ENCODE measurements at regions not wholly inside any gene's neighbourhood (a gene's known extent, or its start where the extent isn't known, plus 50 kb on each side); places are given as distances from the start of the nearest gene placed in this dataset.

DNA sequence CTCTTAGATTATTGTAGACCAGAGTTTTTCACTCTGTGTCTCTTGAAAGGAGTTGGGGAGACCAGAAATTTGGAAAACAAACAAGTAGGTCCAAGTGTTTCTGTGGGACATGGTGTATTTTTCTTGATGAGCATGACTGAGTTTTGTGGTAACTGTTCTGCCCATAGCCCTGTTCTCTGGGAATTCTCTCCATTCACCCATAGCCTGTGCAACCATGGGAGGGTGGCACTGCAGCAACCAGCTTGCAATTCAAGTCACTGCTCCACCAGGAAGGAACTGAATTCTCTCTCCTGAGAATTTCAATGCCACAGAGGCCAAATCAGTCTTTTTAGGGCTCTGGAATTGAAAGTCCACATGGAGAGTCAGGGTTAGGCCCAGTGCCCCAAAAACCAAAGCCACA lies 475.3 kb upstream of the TRPC7 start:
- H3K27ac ChIP-seq (ENCODE audit: low read depth, low read length) = no peak overlapping the region
- H3K23me2 ChIP-seq (ENCODE audit: low read depth, low read length) = no peaks in the 10 kb centered on the region
- H3K4ac ChIP-seq (replicated peaks; ENCODE audit: insufficient read length, low read depth, low read length) = no peak overlapping the region
- no peak for FAIRE-seq
- no peak overlapping the region for H2BK5ac ChIP-seq (ENCODE audit: low read depth, low read length)
- no peak overlapping the region for H2AFZ ChIP-seq (ENCODE audit: low read length)
- no peaks in the 10 kb centered on the region for H3K9me3 ChIP-seq (ENCODE audit: insufficient read depth in 2 of 2, low read depth in 1 of 2, low read length in 1 of 2)
- no peak overlapping the region for H4K8ac ChIP-seq (ENCODE audit: extremely low read depth, insufficient read depth, low read length)
- H4K91ac ChIP-seq (replicated peaks; ENCODE audit: insufficient read length, low read length) = no peak overlapping the region
- H3K27me3 ChIP-seq (replicated peaks in 1 of 4; ENCODE audit: control insufficient read depth in 3 of 4, extremely low read depth in 1 of 4, insufficient read depth in 3 of 4, low read length in 3 of 4) = no peaks in the 10 kb centered on the region
- ChIA-PET CTCF (ENCODE audit: partially characterized antibody) (no interaction called here), POLR2A (ENCODE audit: partially characterized antibody) (no interaction called here)
- H3K4me3 ChIP-seq (ENCODE audit: extremely low read depth in 1 of 4, insufficient read depth in 2 of 4, low read depth in 3 of 4, low read length in 4 of 4) = no peak overlapping the region
- no peak overlapping the region for H4K5ac ChIP-seq (ENCODE audit: insufficient read length, low read depth, low read length)
- no peak overlapping the region for H2BK12ac ChIP-seq (ENCODE audit: low read depth, low read length)
- no peak overlapping the region for H2BK20ac ChIP-seq (ENCODE audit: low read length)
- H3K56ac ChIP-seq (replicated peaks; ENCODE audit: insufficient read length, low read depth, low read length) = no peak overlapping the region
- no peak overlapping the region for H3K14ac ChIP-seq (ENCODE audit: insufficient read length)
- no peaks in the 10 kb centered on the region for H3K4me1 ChIP-seq (replicated peaks in 1 of 4; ENCODE audit: control insufficient read depth in 3 of 4, insufficient read depth in 4 of 4, low read length in 3 of 4)
- TF ChIP-seq RBBP5 (IDR thresholded peaks at IDR 0.05; ENCODE audit: borderline replicate concordance, low read depth, low read length) (no peak), HDAC6 (IDR thresholded peaks at IDR 0.05; ENCODE audit: low read depth, low read length) (no peak), CREB1 (IDR thresholded peaks at IDR 0.05) (no peak), YY1 (IDR thresholded peaks at IDR 0.05; ENCODE audit: low read depth, low read length) (no peak), HDAC2 (IDR thresholded peaks at IDR 0.05; ENCODE audit: borderline replicate concordance in 1 of 2, low read depth in 2 of 2, low read length in 2 of 2) (no peak)
- no peak overlapping the region for H3K9ac ChIP-seq (replicated peaks in 1 of 4; ENCODE audit: extremely low read depth in 1 of 4, low read depth in 3 of 4, low read length in 3 of 4)
- no peak overlapping the region for H3K4me2 ChIP-seq (ENCODE audit: insufficient read depth in 1 of 2, low read depth in 2 of 2, low read length in 2 of 2)
- H2BK120ac ChIP-seq (replicated peaks; ENCODE audit: low read depth, low read length) = no peak overlapping the region
- H2AK5ac ChIP-seq (ENCODE audit: low read depth, low read length) = no peak overlapping the region
- no peak for DNase-seq (ENCODE audit: low read depth in 1 of 2, low spot score in 2 of 2)
- H2BK15ac ChIP-seq (ENCODE audit: low read length) = no peak overlapping the region
- H3K23ac ChIP-seq (ENCODE audit: insufficient read length) = no peak overlapping the region
- H4K20me1 ChIP-seq (replicated peaks in 1 of 2; ENCODE audit: control insufficient read depth in 1 of 2, insufficient read depth in 2 of 2, low read length in 2 of 2) = no peaks in the 10 kb centered on the region
- no peaks in the 10 kb centered on the region for H3K79me2 ChIP-seq (ENCODE audit: control insufficient read depth in 1 of 2, insufficient read depth in 2 of 2, low read length in 2 of 2)
- H3K36me3 ChIP-seq (ENCODE audit: control insufficient read depth in 2 of 4, insufficient read depth in 4 of 4, low read length in 3 of 4) = no peaks in the 10 kb centered on the region
- H3K18ac ChIP-seq (ENCODE audit: extremely low read depth, low read length) = no peak overlapping the region
- no peaks in the 10 kb centered on the region for H3K79me1 ChIP-seq (ENCODE audit: low read depth, low read length)

All from H1 (cell line).